ENCODE measurements at regions not wholly inside any gene's neighbourhood (a gene's known extent, or its start where the extent isn't known, plus 50 kb on each side); places are given as distances from the start of the nearest gene placed in this dataset.

DNA sequence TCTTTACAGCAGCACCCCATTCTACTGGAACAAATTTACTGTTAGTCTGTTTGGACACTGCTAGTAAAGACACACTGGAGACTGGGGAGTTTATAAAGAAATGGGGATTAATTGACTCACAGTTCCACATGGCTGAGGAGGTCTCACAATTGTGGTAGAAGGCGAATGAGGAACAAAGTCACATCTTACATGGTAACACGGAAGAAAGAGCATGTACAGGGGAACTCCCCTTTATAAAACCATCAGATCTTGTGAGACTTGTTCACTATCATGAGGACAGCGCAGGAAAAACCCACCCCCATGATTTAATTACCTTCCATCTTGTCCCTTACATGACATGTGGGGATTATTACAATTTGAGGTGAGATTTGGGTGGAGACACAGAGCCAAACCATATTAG is 1204.2 kb downstream of the SLITRK1 start:
- no peak overlapping the region for H3K4me2 ChIP-seq (ENCODE audit: insufficient read depth, low read length)
- dilution Hi-C loops (cut with MboI; ENCODE audit: extremely low pct_ligation_motif_present, low sequenced_read_pairs): no loop called here
- H3K9me3 ChIP-seq (replicated peaks; ENCODE audit: control insufficient read depth, insufficient read depth, low read length): peaks cover 2% of the 10 kb centered on the region
- no peak overlapping the region for H2AFZ ChIP-seq (ENCODE audit: low read depth, low read length)
- no peaks in the 10 kb centered on the region for H3K79me2 ChIP-seq (ENCODE audit: control insufficient read depth, insufficient read depth, low read length)
- H3K4me3 ChIP-seq (replicated peaks in 1 of 3; ENCODE audit: insufficient read depth in 1 of 3, low read depth in 1 of 3, low read length in 3 of 3): no peak overlapping the region
- H3K9ac ChIP-seq (replicated peaks; ENCODE audit: extremely low read depth, insufficient read depth, low read length): no peak overlapping the region
- H3K4me1 ChIP-seq (ENCODE audit: control insufficient read depth, extremely low read depth, insufficient read depth, low read length): no peaks in the 10 kb centered on the region
- H3K27ac ChIP-seq (ENCODE audit: insufficient read depth, low read depth, low read length): no peak overlapping the region
- FAIRE-seq (no peak), DNase-seq (ENCODE audit: low read depth, low spot score) (no peak)
- no TSS peak for BruUV-seq (replicated peaks)
- ChIA-PET CTCF (no interaction called here), POLR2A (no interaction called here)
- H3K27me3 ChIP-seq (ENCODE audit: control insufficient read depth in 2 of 2, insufficient read depth in 2 of 2, low read length in 2 of 2): no peaks in the 10 kb centered on the region
- TF ChIP-seq GATA2 (IDR thresholded peaks at IDR 0.05; ENCODE audit: insufficient read depth, insufficient read length, low read depth, low read length) (no peak), JUN (IDR thresholded peaks at IDR 0.05; ENCODE audit: borderline replicate concordance, insufficient read depth, insufficient read length, low read depth) (no peak), POLR2A (IDR thresholded peaks at IDR 0.05; ENCODE audit: low read depth, low read length) (no peak), POLR2AphosphoS5 (IDR thresholded peaks at IDR 0.05; ENCODE audit: insufficient read depth, low read depth, low read length) (no peak), MYC (IDR thresholded peaks at IDR 0.05; ENCODE audit: low read depth, low read length) (no peak), MAX (IDR thresholded peaks at IDR 0.05; ENCODE audit: insufficient read depth, insufficient read length) (no peak), FOS (IDR thresholded peaks at IDR 0.05; ENCODE audit: borderline replicate concordance, insufficient read depth, low read length) (no peak), EZH2 (IDR thresholded peaks at IDR 0.05; ENCODE audit: borderline replicate concordance, low read depth, low read length, severe bottlenecking) (no peak)
- TF ChIP-seq, protein P1, sequence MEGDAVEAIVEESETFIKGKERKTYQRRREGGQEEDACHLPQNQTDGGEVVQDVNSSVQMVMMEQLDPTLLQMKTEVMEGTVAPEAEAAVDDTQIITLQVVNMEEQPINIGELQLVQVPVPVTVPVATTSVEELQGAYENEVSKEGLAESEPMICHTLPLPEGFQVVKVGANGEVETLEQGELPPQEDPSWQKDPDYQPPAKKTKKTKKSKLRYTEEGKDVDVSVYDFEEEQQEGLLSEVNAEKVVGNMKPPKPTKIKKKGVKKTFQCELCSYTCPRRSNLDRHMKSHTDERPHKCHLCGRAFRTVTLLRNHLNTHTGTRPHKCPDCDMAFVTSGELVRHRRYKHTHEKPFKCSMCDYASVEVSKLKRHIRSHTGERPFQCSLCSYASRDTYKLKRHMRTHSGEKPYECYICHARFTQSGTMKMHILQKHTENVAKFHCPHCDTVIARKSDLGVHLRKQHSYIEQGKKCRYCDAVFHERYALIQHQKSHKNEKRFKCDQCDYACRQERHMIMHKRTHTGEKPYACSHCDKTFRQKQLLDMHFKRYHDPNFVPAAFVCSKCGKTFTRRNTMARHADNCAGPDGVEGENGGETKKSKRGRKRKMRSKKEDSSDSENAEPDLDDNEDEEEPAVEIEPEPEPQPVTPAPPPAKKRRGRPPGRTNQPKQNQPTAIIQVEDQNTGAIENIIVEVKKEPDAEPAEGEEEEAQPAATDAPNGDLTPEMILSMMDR (IDR thresholded peaks at IDR 0.05; ENCODE audit: extremely low read depth in 1 of 2, insufficient read depth in 1 of 2, low read depth in 1 of 2, low read length in 2 of 2): no peak
- no peaks in the 10 kb centered on the region for H4K20me1 ChIP-seq (replicated peaks; ENCODE audit: control insufficient read depth, extremely low read depth, insufficient read depth, low read length)
- intact Hi-C loops (cut with micrococcal nuclease): no loop called here
- H3K9me1 ChIP-seq (replicated peaks; ENCODE audit: control insufficient read depth, extremely low read depth, insufficient read depth, low read length): no peaks in the 10 kb centered on the region
- no peaks in the 10 kb centered on the region for H3K36me3 ChIP-seq (ENCODE audit: control insufficient read depth in 2 of 2, extremely low read depth in 1 of 2, insufficient read depth in 2 of 2, low read length in 2 of 2)

Data from endothelial cell of umbilical vein (primary cell).